Stimulated activated effector memory CD8-positive, alpha-beta T cell treated with anti-CD3 and anti-CD28 coated beads, Interleukin-12 subunit alpha, Interleukin-12 subunit beta, amount 100 ng/mL, for 72 hours (primary cell): ENCODE measurements at regions not wholly inside any gene's neighbourhood (a gene's known extent, or its start where the extent isn't known, plus 50 kb on each side); places are given as distances from the start of the nearest gene placed in this dataset.

Experiments used
- ATAC-seq: fragments of 150-1000 bp; cut with Tn5 transposase; 2 replicates; pipeline ENCODE4 v1.10.0; 2021
- DNase-seq, 2 donors: peaks; one replicate each; pipeline ENCODE4 v3.0.0; 2021 to 2022; ENCODE audit warnings: low spot score in 2 of 2
- H3K27ac Mint-ChIP-seq: one replicate; pipeline ENCODE4 v1.8.0; 2022; ENCODE audit warnings: mild to moderate bottlenecking, mixed read lengths
- H3K36me3 Mint-ChIP-seq: one replicate; pipeline ENCODE4 v1.8.0; 2022; ENCODE audit warnings: mild to moderate bottlenecking, mixed read lengths
- H3K4me1 Mint-ChIP-seq: one replicate; pipeline ENCODE4 v1.8.0; 2022; ENCODE audit warnings: mixed read lengths
- H3K4me3 Mint-ChIP-seq: one replicate; pipeline ENCODE4 v1.8.0; 2022; ENCODE audit warnings: mild to moderate bottlenecking, mixed read lengths
- H3K9me3 Mint-ChIP-seq: one replicate; pipeline ENCODE4 v1.8.0; 2022; ENCODE audit warnings: mixed read lengths

DNA sequence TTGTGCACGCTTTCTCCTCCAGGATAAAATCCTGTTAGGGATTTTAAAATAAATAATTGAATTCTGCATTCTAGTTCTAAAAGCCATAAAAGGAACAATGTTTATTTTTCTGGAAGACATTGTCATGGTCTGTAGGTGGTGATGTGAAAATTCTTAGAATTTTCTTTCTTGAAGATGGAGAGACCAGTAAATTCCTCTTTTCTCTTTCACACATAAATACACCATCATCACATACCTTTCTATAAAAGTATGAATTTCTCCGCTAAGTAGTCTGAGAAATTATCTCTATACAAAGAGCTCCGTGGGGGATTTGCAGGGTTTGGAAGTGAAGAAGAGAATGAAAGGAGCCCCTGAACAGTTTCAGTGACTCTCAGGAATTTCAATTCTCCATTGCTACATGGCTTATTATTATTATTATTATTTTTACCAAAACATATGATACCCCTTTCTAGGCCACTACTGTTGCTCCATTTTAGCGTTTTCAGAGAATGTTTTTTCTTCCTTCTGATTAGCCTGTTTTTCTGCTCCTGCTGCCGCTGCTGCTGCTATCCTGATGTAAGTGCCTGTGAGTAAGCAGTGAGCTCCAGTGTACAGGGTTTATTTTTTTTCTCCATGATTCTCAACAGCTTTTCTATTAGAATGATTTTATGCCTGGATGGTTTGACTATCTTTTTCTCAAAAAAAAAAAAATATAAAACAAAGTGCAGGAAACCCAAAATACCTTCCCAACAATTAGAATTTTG, 145.8 kb downstream of the SAMD5 start:
- no peak for ATAC-seq

GRCh38 chr6:147660334-147661311, 152.1 kb downstream of the SAMD5 start:
- DNase-seq, result no peak
- ATAC-seq, result no peak
- Mint-ChIP-seq H3K27ac (no peak overlapping the region), H3K9me3 (no peaks in the 10 kb centered on the region), H3K4me1 (no peaks in the 10 kb centered on the region), H3K4me3 (no peak overlapping the region), H3K36me3 (no peaks in the 10 kb centered on the region)

More for the DNA sequence above, 145.8 kb downstream of the SAMD5 start:
- Mint-ChIP-seq H3K9me3 (no peaks in the 10 kb centered on the region), H3K27ac (no peak overlapping the region), H3K36me3 (no peaks in the 10 kb centered on the region), H3K4me3 (no peak overlapping the region), H3K4me1 (no peaks in the 10 kb centered on the region)
- no peak for DNase-seq

DNA sequence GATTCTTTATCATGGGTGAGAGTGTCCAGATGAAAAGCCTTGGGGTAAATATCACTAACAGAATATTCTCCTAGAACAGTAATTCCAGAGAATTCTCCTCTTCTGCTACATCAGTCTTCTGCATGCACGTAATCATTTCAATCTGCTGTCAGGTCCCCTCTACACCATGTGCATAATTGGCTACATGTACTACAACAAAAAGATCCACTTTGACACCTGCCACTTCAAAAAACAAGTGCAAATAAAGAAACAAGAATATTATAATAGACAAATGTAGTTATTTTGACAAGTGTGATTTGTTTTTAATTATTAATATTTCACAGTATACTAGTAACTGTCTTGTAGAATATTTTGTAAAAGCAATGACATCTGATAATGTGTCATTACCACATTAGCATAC, 154.2 kb downstream of the SAMD5 start:
- Mint-ChIP-seq H3K9me3 (no peaks in the 10 kb centered on the region), H3K4me1 (no peaks in the 10 kb centered on the region), H3K4me3 (no peak overlapping the region), H3K36me3 (no peaks in the 10 kb centered on the region), H3K27ac (no peak overlapping the region)
- no peak for DNase-seq
- no peak for ATAC-seq

GRCh38 chr6:147664092-147664491, 155.6 kb downstream of the SAMD5 start:
- H3K9me3 Mint-ChIP-seq, result no peaks in the 10 kb centered on the region
- H3K36me3 Mint-ChIP-seq, result no peaks in the 10 kb centered on the region
- DNase-seq, result no peak
- ATAC-seq, result no peak
- H3K4me1 Mint-ChIP-seq, result no peaks in the 10 kb centered on the region
- no peak overlapping the region for H3K27ac Mint-ChIP-seq
- H3K4me3 Mint-ChIP-seq, result no peak overlapping the region

DNA sequence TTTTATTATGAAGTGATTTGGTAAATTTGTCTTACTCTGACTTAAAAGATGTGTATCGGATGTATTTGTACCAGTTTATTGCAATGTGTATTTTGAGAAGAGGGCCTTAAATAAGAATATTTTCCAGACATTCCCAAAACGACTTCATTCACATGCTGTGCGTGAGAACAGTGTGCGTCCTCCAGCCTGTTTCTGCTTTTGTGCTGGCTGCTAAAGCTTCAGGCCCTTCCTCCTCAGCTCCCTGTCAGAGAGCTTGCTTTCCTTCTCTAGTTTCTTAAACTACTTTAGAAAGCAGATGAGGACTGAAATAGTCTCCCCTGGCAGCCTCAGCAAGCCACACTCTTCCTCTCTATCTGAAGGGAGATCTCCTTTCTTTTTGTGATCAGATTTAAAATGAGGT, 157.8 kb downstream of the SAMD5 start:
- ATAC-seq (no peak), DNase-seq (no peak)

DNA sequence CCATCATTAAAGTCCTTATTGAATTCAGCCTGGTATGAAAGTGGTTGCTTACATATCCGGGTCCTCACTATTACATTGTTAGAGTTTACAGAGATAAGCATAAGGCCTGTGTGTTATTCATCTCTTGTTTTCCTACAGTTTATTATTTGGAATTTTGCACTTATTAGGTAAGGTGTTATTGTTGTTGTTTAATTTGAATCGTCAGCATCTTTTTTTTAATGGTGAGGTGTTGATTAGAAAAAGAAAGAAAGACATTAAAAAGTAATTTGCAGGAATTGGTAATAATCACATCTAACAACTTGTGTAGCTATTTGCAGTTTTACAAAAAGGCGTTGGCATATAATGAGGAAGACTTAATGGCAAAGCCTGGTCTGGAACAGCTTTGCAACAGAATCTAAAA, 158.6 kb downstream of the SAMD5 start:
- Mint-ChIP-seq H3K9me3 (peaks cover 2% of the 10 kb centered on the region), H3K4me3 (no peak overlapping the region), H3K36me3 (no peaks in the 10 kb centered on the region), H3K27ac (no peak overlapping the region), H3K4me1 (no peaks in the 10 kb centered on the region)
- no peak for DNase-seq
- no peak for ATAC-seq

More for the DNA sequence above, 157.8 kb downstream of the SAMD5 start:
- Mint-ChIP-seq H3K9me3 (peaks cover 2% of the 10 kb centered on the region), H3K36me3 (no peaks in the 10 kb centered on the region), H3K27ac (no peak overlapping the region), H3K4me3 (no peak overlapping the region), H3K4me1 (no peaks in the 10 kb centered on the region)

GRCh38 chr6:147674099-147674498, 165.6 kb downstream of the SAMD5 start:
- no peak overlapping the region for H3K4me3 Mint-ChIP-seq
- peaks cover 6% of the 10 kb centered on the region for H3K9me3 Mint-ChIP-seq
- DNase-seq (no peak), ATAC-seq (no peak)
- no peaks in the 10 kb centered on the region for H3K36me3 Mint-ChIP-seq
- H3K4me1 Mint-ChIP-seq, result no peaks in the 10 kb centered on the region
- H3K27ac Mint-ChIP-seq, result no peak overlapping the region

DNA sequence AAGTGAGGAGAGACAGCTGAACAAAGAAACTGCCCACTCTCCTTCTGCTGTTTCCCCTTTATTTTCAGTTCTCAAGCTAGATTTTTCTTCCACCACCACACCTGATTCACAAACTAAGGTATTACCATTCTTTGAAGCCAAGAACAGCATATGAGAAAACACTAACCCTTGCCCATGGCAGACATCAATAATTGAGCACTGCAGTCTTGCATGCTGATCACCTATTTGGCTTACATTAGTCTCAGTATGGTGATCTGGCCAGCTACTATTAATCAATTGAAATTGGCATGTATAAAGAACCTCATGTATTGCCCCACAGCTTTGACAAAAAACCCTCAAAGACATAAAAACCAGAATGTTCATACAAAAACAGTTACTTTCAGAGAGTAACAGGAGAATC, 166.3 kb downstream of the SAMD5 start:
- H3K4me3 Mint-ChIP-seq, result no peak overlapping the region
- no peaks in the 10 kb centered on the region for H3K36me3 Mint-ChIP-seq
- no peak overlapping the region for H3K27ac Mint-ChIP-seq
- DNase-seq (no peak), ATAC-seq (no peak)
- H3K4me1 Mint-ChIP-seq, result no peaks in the 10 kb centered on the region
- H3K9me3 Mint-ChIP-seq, result peaks cover 4% of the 10 kb centered on the region

GRCh38 chr6:147675281-147675680, 166.8 kb downstream of the SAMD5 start:
- Mint-ChIP-seq H3K9me3 (peaks cover 4% of the 10 kb centered on the region), H3K36me3 (no peaks in the 10 kb centered on the region), H3K4me1 (no peaks in the 10 kb centered on the region), H3K27ac (no peak overlapping the region), H3K4me3 (no peak overlapping the region)
- no peak for ATAC-seq
- DNase-seq, result no peak

GRCh38 chr6:147676495-147677199, 168.2 kb downstream of the SAMD5 start:
- no peaks in the 10 kb centered on the region for H3K4me1 Mint-ChIP-seq
- H3K36me3 Mint-ChIP-seq, result no peaks in the 10 kb centered on the region
- no peak for DNase-seq
- ATAC-seq, result no peak
- no peak overlapping the region for H3K4me3 Mint-ChIP-seq
- peaks cover 4% of the 10 kb centered on the region for H3K9me3 Mint-ChIP-seq
- no peak overlapping the region for H3K27ac Mint-ChIP-seq

DNA sequence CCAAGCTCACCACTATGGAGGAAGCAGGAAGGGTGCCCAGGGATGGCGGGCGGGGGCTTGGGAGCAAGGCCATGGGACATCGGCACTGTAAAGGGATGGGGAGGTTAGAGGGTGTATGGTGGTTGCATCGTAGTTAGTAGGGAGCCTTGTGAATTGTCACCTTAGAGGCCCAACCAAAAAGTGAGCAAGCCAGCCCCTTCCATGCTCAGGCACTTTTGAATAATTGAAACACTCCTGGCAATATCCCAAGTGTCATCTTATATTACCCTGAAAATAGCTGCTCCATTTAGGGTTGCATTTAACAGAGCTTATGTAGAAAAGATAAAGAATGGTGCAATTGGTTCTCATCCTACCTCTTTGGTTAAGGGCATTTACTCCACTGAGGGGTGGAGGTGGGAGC, 169.2 kb downstream of the SAMD5 start:
- H3K27ac Mint-ChIP-seq, result no peak overlapping the region
- ATAC-seq (no peak), DNase-seq (no peak)
- no peaks in the 10 kb centered on the region for H3K36me3 Mint-ChIP-seq
- no peaks in the 10 kb centered on the region for H3K4me1 Mint-ChIP-seq
- no peak overlapping the region for H3K4me3 Mint-ChIP-seq
- H3K9me3 Mint-ChIP-seq, result peaks cover 7% of the 10 kb centered on the region

DNA sequence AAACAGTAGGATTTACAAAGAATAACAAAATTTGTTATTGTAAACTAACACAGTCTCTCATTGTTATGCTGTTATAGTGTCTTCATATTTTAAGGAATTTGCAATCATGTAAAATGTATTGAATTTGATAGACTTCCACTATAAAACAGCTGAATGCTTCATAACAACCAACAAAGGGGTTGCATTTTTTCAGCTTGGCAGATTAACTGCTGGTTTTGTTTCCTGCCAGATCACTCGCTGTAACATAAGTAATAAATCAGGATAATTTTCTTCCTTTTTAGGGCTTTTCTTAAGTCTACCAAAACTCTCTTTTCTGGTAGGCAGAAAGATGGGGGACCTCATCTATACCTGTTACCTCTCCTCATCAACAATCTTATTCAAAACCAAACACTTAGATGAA, 169.8 kb downstream of the SAMD5 start:
- DNase-seq (no peak), ATAC-seq (no peak)
- Mint-ChIP-seq H3K4me3 (no peak overlapping the region), H3K36me3 (no peaks in the 10 kb centered on the region), H3K27ac (no peak overlapping the region), H3K4me1 (no peaks in the 10 kb centered on the region), H3K9me3 (peaks cover 7% of the 10 kb centered on the region)

DNA sequence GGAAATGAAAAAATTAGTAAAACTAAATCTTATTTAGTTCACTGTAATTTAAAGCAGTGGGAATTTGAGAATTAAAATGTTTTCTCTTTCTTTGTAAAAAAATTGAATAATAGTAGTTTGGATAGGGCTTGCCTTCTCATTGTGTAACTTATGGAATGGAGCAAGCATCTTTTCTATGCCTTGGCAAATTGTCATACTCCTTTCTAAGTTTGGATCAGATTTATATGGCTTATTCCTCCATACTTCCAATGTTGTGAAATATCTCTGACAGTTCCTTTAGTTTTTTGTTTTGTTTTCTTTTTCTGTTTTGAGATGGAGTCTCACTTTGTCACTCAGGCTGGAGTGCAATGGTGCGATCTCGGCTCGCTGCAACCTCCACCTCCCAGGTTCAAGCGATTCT, 176.4 kb downstream of the SAMD5 start:
- no peak for ATAC-seq
- H3K4me3 Mint-ChIP-seq, result no peak overlapping the region
- no peaks in the 10 kb centered on the region for H3K36me3 Mint-ChIP-seq
- no peak for DNase-seq
- H3K4me1 Mint-ChIP-seq, result no peaks in the 10 kb centered on the region
- peaks cover 2% of the 10 kb centered on the region for H3K9me3 Mint-ChIP-seq
- H3K27ac Mint-ChIP-seq, result no peak overlapping the region

DNA sequence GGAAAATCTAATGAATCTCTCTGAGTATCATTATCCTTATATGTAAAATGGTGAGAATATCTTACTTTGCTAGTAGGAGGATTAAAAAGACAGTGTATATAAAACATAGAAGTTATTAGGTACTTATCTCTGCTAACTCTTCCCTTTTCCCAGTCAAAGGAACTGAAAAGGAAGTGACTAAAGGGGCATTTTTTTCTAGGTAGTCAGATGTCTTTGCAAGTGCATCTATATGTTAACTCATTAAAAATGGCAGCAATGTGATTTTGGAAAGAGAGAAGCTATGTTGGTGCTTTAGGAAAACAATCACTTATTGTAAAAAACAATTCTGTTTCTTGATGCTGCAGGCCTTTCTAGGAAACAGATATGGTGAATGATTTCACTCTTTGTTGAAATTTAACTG, 180.9 kb downstream of the SAMD5 start:
- no peaks in the 10 kb centered on the region for H3K4me1 Mint-ChIP-seq
- H3K4me3 Mint-ChIP-seq, result no peak overlapping the region
- DNase-seq (no peak), ATAC-seq (no peak)
- H3K27ac Mint-ChIP-seq, result no peak overlapping the region
- H3K36me3 Mint-ChIP-seq, result no peaks in the 10 kb centered on the region
- no peaks in the 10 kb centered on the region for H3K9me3 Mint-ChIP-seq

DNA sequence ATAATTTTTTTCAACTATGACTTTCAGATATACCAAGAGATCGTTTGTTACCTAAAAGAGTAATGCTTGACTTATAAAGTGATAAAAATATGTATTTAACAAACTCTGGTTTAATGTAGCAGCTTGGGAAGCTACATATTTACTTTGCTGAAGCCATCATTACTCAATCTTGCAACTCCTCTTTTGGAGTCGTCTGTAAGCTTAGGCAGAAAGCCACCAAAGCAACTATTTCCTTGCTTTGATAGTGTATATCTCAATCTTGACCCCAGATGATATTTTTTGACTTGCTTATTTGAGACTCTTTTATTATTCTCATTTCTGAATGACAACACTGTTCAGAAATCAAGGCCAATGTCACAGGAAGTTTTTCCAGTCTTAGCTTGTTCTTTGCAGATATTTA, 183.0 kb downstream of the SAMD5 start:
- no peak overlapping the region for H3K4me3 Mint-ChIP-seq
- H3K27ac Mint-ChIP-seq, result no peak overlapping the region
- no peaks in the 10 kb centered on the region for H3K9me3 Mint-ChIP-seq
- no peaks in the 10 kb centered on the region for H3K36me3 Mint-ChIP-seq
- no peaks in the 10 kb centered on the region for H3K4me1 Mint-ChIP-seq
- DNase-seq (no peak), ATAC-seq (no peak)
